UCSD-AML1 (cell line): ENCODE measurements at regions not wholly inside any gene's neighbourhood (a gene's known extent, or its start where the extent isn't known, plus 50 kb on each side); places are given as distances from the start of the nearest gene placed in this dataset.
"Not testable (repeated sequence)": the region's sequence is repeated elsewhere in the genome, so short reads cannot be mapped to it uniquely, and the experiment has no call there.

Experiments used
- DNase-seq: peaks from one replicate; lab custom pipeline; 2025; ENCODE audit not compliant: unreplicated experiment; lab: John Stamatoyannopoulos, UW

- not testable (repeated sequence) for DNase-seq
Observed at GRCh38 chr6:170036367-170036766, 254.5 kb downstream of the DLL1 start.

- no peak for DNase-seq
Observed at GRCh38 chr6:170035901-170036304, 255.0 kb downstream of the DLL1 start.

- no peak for DNase-seq
Observed at GRCh38 chr6:170035044-170035443, 255.8 kb downstream of the DLL1 start.

GRCh38 chr6:170034294-170034693 lies 256.6 kb downstream of the DLL1 start:
- DNase-seq: no peak

- DNase-seq: no peak
Observed at GRCh38 chr6:170033666-170034065, 257.2 kb downstream of the DLL1 start.

- no peak for DNase-seq
Observed at GRCh38 chr6:170032706-170033309, 258.1 kb downstream of the DLL1 start.

- DNase-seq: no peak
Observed at GRCh38 chr6:170032197-170032596, 258.7 kb downstream of the DLL1 start.

- no peak for DNase-seq
Observed at GRCh38 chr6:170031684-170032121, 259.2 kb downstream of the DLL1 start.

- DNase-seq: no peak
Observed at GRCh38 chr6:170030821-170031471, 259.9 kb downstream of the DLL1 start.

- DNase-seq: no peak
Observed at GRCh38 chr6:170030284-170030815, 260.5 kb downstream of the DLL1 start.

GRCh38 chr6:170029416-170030283 lies 261.2 kb downstream of the DLL1 start:
- DNase-seq: no peak

GRCh38 chr6:170028629-170029345 lies 262.1 kb downstream of the DLL1 start:
- no peak for DNase-seq

GRCh38 chr6:170027647-170028043 lies 263.2 kb downstream of the DLL1 start:
- DNase-seq: no peak

GRCh38 chr6:170026751-170027646 lies 263.9 kb downstream of the DLL1 start:
- DNase-seq: no peak

GRCh38 chr6:170025935-170026750 lies 264.7 kb downstream of the DLL1 start:
- DNase-seq: no peak

- no peak for DNase-seq
Observed at GRCh38 chr6:170025341-170025911, 265.5 kb downstream of the DLL1 start.

- DNase-seq: no peak
Observed at GRCh38 chr6:170024940-170025339, 265.9 kb downstream of the DLL1 start.

GRCh38 chr6:170023620-170024521 lies 267.0 kb downstream of the DLL1 start:
- no peak for DNase-seq
